ENCODE measurements at regions not wholly inside any gene's neighbourhood (a gene's known extent, or its start where the extent isn't known, plus 50 kb on each side); places are given as distances from the start of the nearest gene placed in this dataset.

- no peak overlapping the region for H2AFZ ChIP-seq (ENCODE audit: low read depth, low read length)
- no peaks in the 10 kb centered on the region for H3K9me2 ChIP-seq (ENCODE audit: insufficient read depth, low read length)
- no peaks in the 10 kb centered on the region for H3K9me3 ChIP-seq (ENCODE audit: low read length)
- H3K27me3 ChIP-seq (ENCODE audit: insufficient read depth, low read depth, low read length): no peaks in the 10 kb centered on the region
- H3K4me2 ChIP-seq (ENCODE audit: low read length): no peak overlapping the region
- H4K20me1 ChIP-seq (ENCODE audit: insufficient read depth): no peaks in the 10 kb centered on the region
- no peak overlapping the region for H3K9ac ChIP-seq (ENCODE audit: low read length)
- no peak overlapping the region for H3K4me3 ChIP-seq (ENCODE audit: low read length)
- no peak overlapping the region for H3K27ac ChIP-seq (ENCODE audit: low read length)
- no peaks in the 10 kb centered on the region for H3F3A ChIP-seq (ENCODE audit: insufficient read depth, low read length, poor library complexity, severe bottlenecking)
- no peaks in the 10 kb centered on the region for H3K36me3 ChIP-seq (ENCODE audit: insufficient read depth, low read length)
- H3K79me2 ChIP-seq (replicated peaks; ENCODE audit: insufficient read depth, low read length): no peaks in the 10 kb centered on the region
- TF ChIP-seq CTCF (IDR thresholded peaks at IDR 0.05; ENCODE audit: poor library complexity, severe bottlenecking): no peak
- no peak for TF ChIP-seq TAF1 (IDR thresholded peaks at IDR 0.05; ENCODE audit: low read depth)
- no peak for TF ChIP-seq REST (IDR thresholded peaks at IDR 0.05; ENCODE audit: borderline replicate concordance)
- no peak for TF ChIP-seq EP300 (conservative IDR thresholded peaks at IDR 0.05; ENCODE audit: poor library complexity, severe bottlenecking)
- no peak for TF ChIP-seq POLR2AphosphoS5 (IDR thresholded peaks at IDR 0.05)
- TF ChIP-seq EZH2 (IDR thresholded peaks at IDR 0.05; ENCODE audit: borderline replicate concordance, insufficient read depth, low read length, poor library complexity, severe bottlenecking): no peak
- no peak for TF ChIP-seq RAD21 (conservative IDR thresholded peaks at IDR 0.05)
- no peak for TF ChIP-seq MXI1 (conservative IDR thresholded peaks at IDR 0.05; ENCODE audit: poor library complexity, severe bottlenecking)
- TF ChIP-seq SMC3 (conservative IDR thresholded peaks at IDR 0.05; ENCODE audit: poor library complexity): no peak
These were observed 950.6 kb downstream of the TBC1D32 start for GRCh38 chr6:120383681-120384080.

GRCh38 chr6:120378582-120379220, 955.6 kb downstream of the TBC1D32 start:
- Histone ChIP-seq H3K27me3 (ENCODE audit: insufficient read depth, low read depth, low read length) (no peaks in the 10 kb centered on the region), H3K36me3 (ENCODE audit: insufficient read depth, low read length) (no peaks in the 10 kb centered on the region), H3F3A (ENCODE audit: insufficient read depth, low read length, poor library complexity, severe bottlenecking) (no peaks in the 10 kb centered on the region), H3K79me2 (replicated peaks; ENCODE audit: insufficient read depth, low read length) (no peaks in the 10 kb centered on the region), H3K9me2 (ENCODE audit: insufficient read depth, low read length) (no peaks in the 10 kb centered on the region), H4K20me1 (ENCODE audit: insufficient read depth) (no peaks in the 10 kb centered on the region), H3K9me3 (ENCODE audit: low read length) (no peaks in the 10 kb centered on the region), H3K4me3 (ENCODE audit: low read length) (no peak overlapping the region), H3K27ac (ENCODE audit: low read length) (no peak overlapping the region), H3K4me2 (ENCODE audit: low read length) (no peak overlapping the region), H3K9ac (ENCODE audit: low read length) (no peak overlapping the region), H2AFZ (ENCODE audit: low read depth, low read length) (no peak overlapping the region)
- TF ChIP-seq CTCF (IDR thresholded peaks at IDR 0.05; ENCODE audit: poor library complexity, severe bottlenecking): peak; percentile 53
- no peak for TF ChIP-seq MXI1 (conservative IDR thresholded peaks at IDR 0.05; ENCODE audit: poor library complexity, severe bottlenecking)
- no peak for TF ChIP-seq RAD21 (conservative IDR thresholded peaks at IDR 0.05)
- no peak for TF ChIP-seq POLR2AphosphoS5 (IDR thresholded peaks at IDR 0.05)
- TF ChIP-seq SMC3 (conservative IDR thresholded peaks at IDR 0.05; ENCODE audit: poor library complexity): peak; percentile 31
- no peak for TF ChIP-seq TAF1 (IDR thresholded peaks at IDR 0.05; ENCODE audit: low read depth)
- no peak for TF ChIP-seq REST (IDR thresholded peaks at IDR 0.05; ENCODE audit: borderline replicate concordance)
- no peak for TF ChIP-seq EZH2 (IDR thresholded peaks at IDR 0.05; ENCODE audit: borderline replicate concordance, insufficient read depth, low read length, poor library complexity, severe bottlenecking)
- no peak for TF ChIP-seq EP300 (conservative IDR thresholded peaks at IDR 0.05; ENCODE audit: poor library complexity, severe bottlenecking)

Measured in neural cell (in vitro differentiated cells).